ENCODE measurements at regions not wholly inside any gene's neighbourhood (a gene's known extent, or its start where the extent isn't known, plus 50 kb on each side); places are given as distances from the start of the nearest gene placed in this dataset.
"Not testable (repeated sequence)": the region's sequence is repeated elsewhere in the genome, so short reads cannot be mapped to it uniquely, and the experiment has no call there.

DNA sequence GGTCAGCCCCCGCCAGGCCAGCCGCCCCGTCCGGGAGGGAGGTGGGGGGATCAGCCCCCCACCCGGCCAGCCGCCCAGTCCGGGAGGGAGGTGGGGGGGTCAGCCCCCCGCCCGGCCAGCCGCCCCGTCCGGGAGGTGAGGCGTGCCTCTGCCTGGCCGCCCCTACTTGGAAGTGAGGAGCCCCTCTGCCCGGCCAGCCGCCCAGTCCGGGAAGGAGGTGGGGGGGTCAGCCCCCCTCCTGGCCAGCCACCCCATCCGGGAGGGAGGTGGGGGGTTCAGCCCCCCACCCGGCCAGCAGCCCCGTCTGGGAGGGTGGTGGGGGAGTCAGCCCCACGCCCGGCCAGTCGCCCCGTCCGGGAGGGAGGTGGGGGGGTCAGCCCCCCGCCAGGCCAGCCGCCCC, 517.0 kb downstream of the EBF1 start:
- TF ChIP-seq CTCF, POLR2A (IDR thresholded peaks at IDR 0.05): not testable (repeated sequence)

All from lower leg skin (tissue), 3 donors.